GM19468 (cell line): ENCODE measurements at regions not wholly inside any gene's neighbourhood (a gene's known extent, or its start where the extent isn't known, plus 50 kb on each side); places are given as distances from the start of the nearest gene placed in this dataset.

Source experiments
- ATAC-seq: cut with Tn5 transposase; IDR thresholded peaks from one replicate; pipeline ENCODE4 v1.9.1; 2021; ENCODE audit warnings: mild to moderate bottlenecking, moderate library complexity, moderate number of reproducible peaks; ENCODE audit not compliant: unreplicated experiment; ENCODE audit errors: extremely low read depth

GRCh38 chr7:32357535-32358277 lies 132.5 kb downstream of the LSM5 start:
- no peak for ATAC-seq

- no peak for ATAC-seq
Measured at GRCh38 chr7:32347244-32347828, 142.8 kb downstream of the LSM5 start.

GRCh38 chr7:32346253-32346652 lies 143.9 kb downstream of the LSM5 start:
- ATAC-seq: no peak

DNA sequence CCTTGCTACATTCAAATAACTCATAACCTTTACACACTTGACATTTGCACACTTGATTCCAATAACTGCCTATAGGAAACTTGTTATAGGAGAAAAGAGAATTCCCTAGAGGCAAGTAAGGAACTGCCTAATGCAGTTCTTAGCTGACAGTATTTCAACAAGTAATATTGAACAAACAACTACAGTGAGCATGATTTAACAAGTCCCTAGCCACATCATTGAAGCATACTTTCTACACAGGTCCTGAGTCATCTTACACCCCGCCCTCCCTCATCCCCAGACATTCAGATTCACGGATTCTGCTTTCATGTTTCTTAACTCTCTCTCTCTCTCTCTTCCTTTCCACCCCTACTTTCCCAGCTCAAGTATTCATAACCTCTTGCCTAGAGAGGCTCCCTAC lies 153.5 kb downstream of the LSM5 start:
- ATAC-seq: no peak

GRCh38 chr7:32335107-32335506 lies 155.1 kb downstream of the LSM5 start:
- ATAC-seq: no peak

- no peak for ATAC-seq
Measured at GRCh38 chr7:32330602-32331001, 159.6 kb downstream of the LSM5 start.

- ATAC-seq: no peak
Measured at GRCh38 chr7:32326078-32326477, 164.1 kb downstream of the LSM5 start.

DNA sequence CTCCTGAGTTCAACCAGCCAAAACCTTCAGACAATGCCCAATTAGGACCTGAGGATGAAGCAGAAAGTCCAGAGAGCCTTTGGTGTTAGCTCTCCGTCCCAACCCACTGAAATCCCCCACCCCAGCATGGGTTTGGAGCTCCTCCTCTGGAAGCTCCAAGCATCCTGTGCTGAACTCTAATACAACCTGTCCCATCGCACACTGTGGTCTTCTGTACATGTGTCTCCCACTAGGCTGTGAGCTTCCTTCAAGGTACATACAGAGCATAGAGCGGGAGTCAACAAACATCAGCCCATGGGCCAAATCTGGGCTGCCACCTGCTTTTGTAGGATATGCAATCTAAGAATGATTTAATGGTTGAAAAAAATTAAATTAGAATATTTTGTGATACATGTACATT lies 166.5 kb downstream of the LSM5 start:
- ATAC-seq: no peak

- no peak for ATAC-seq
Measured at GRCh38 chr7:32319012-32319382, 171.2 kb downstream of the LSM5 start.

DNA sequence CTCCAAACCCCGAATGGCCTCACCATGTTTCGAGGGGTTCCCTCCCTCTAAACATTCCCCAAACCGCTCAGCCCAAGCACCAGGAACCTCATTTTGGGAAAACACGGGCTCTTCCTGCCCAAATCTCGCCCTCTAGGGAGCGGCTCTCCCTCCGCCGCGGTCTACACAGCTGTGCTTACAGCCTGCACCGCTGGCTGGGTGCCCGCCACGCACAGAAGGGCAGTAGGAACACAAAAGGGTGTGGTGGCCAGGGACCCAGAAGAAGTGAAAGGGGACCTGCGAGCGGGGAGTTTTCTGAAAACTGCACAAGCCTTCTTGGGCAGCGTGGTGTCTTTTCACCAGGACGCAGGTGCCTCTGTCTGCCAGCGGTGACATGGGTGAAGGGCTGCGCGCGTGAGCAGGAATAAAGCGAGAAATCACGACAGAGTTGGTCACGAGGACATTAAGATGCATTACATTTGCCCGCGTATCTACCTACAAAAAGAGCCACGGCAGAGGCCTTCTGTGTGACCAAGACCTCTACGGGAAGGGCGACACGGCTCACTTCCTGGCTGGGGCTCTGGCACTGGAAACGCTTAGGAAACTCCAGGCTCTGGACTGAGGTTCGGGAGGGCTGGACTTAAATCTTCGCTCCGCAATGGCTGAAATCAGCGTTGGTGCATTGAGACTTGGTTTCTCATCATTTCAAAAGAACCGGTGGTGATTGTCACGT lies 171.7 kb downstream of the LSM5 start:
- ATAC-seq: no peak

GRCh38 chr7:32316839-32317238 lies 173.3 kb downstream of the LSM5 start:
- ATAC-seq: no peak

GRCh38 chr7:32314761-32315160 lies 175.4 kb downstream of the LSM5 start:
- no peak for ATAC-seq

GRCh38 chr7:32301427-32301826 lies 188.8 kb downstream of the LSM5 start:
- ATAC-seq: no peak

GRCh38 chr7:32299133-32299702 lies 191.0 kb downstream of the LSM5 start:
- ATAC-seq: no peak

GRCh38 chr7:32298408-32299132 lies 191.6 kb downstream of the LSM5 start:
- no peak for ATAC-seq

DNA sequence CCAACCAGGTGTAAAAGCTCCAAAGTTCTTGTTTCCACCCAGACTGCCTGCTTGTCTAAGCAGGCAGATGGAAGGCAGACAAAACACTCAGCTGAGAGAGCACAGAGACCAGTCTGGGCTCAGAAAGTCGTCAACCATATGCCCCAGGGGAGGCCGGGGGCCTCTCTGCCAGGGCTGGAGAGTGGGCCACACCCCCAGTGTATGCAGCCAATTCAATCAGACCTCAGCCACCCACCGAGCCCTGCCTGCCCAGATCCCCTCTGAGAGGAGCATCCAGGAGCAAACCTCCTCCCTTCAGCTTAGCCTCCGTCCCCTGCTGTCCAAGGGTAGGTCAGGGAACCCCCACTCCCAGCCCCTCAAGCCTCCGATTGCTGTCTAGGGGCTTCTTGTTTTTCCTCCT lies 196.3 kb downstream of the LSM5 start:
- ATAC-seq: no peak

- ATAC-seq: no peak
Measured at GRCh38 chr7:32289651-32290414, 200.3 kb downstream of the LSM5 start.

- no peak for ATAC-seq
Measured at GRCh38 chr7:32285698-32286097, 204.5 kb downstream of the LSM5 start.

- no peak for ATAC-seq
Measured at GRCh38 chr7:32283546-32283945, 206.6 kb downstream of the LSM5 start.

DNA sequence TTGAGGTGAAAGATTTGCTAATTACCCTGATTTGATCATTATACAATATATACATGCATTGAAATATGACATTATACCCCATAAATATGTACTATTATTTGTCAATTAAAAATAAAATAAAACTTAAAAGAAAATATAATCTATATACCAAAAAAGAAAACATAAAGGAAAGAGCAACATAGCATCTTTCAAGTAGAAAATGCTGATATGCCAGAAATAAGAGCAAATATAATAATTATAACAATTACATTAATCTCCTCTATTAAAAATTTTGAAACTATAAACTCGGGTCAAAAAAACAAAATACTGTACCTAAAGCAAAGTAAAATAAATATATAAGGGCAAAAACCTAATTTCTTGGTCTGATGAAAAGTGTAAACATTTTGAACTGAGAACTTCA lies 209.3 kb upstream of the PDE1C start:
- no peak for ATAC-seq
